Upper lobe of left lung (tissue), 4 donors: ENCODE measurements at regions not wholly inside any gene's neighbourhood (a gene's known extent, or its start where the extent isn't known, plus 50 kb on each side); places are given as distances from the start of the nearest gene placed in this dataset.

Experiments
- CTCF ChIP-seq, 6 experiments: fragments of 450-650 bp in 4 of 6; fragments of 200-600 bp in 2 of 6; sonication (generic) in 2 of 6; IDR thresholded peaks; one replicate each; pipeline ENCODE4 v1.5.1; 2016 to 2019; ENCODE audit warnings: antibody characterized with exemption in 6 of 6
- POLR2A ChIP-seq, 4 donors: fragments of 450-650 bp; IDR thresholded peaks; one replicate each; pipeline ENCODE4 v1.5.1; 2016 to 2017; ENCODE audit warnings: antibody characterized with exemption in 4 of 4, mild to moderate bottlenecking in 2 of 4
- POLR2AphosphoS5 ChIP-seq, 2 donors: sonication (generic); formaldehyde crosslinking; IDR thresholded peaks; one replicate each; pipeline ENCODE4 v1.5.1; 2017; ENCODE audit warnings: antibody characterized with exemption in 2 of 2

GRCh38 chr20:51938559-51939258, 136.4 kb upstream of the SALL4 start:
- TF ChIP-seq CTCF (IDR thresholded peaks at IDR 0.05): no peak
- no peak for TF ChIP-seq POLR2AphosphoS5 (IDR thresholded peaks at IDR 0.05)
- no peak for TF ChIP-seq POLR2A (IDR thresholded peaks at IDR 0.05)
